MM.1S (cell line): ENCODE measurements at regions not wholly inside any gene's neighbourhood (a gene's known extent, or its start where the extent isn't known, plus 50 kb on each side); places are given as distances from the start of the nearest gene placed in this dataset.

Experiments used
- CTCF ChIP-seq: fragments of 300-600 bp; sonication (generic); IDR thresholded peaks from 2 replicates; pipeline ENCODE4 v1.5.1; 2016; ENCODE audit warnings: antibody characterized with exemption, low read length, mixed read lengths
- EZH2 ChIP-seq: fragments of 300-600 bp; sonication (generic); optimal IDR thresholded peaks from 2 replicates; pipeline ENCODE3; 2017; ENCODE audit warnings: low read depth, mild to moderate bottlenecking, antibody characterized with exemption, low read length, mixed read lengths

GRCh38 chr2:121972203-121972602 lies 216.8 kb downstream of the TSN start:
- TF ChIP-seq CTCF (no peak), EZH2 (no peak)
